ENCODE measurements at regions not wholly inside any gene's neighbourhood (a gene's known extent, or its start where the extent isn't known, plus 50 kb on each side); places are given as distances from the start of the nearest gene placed in this dataset.

DNA sequence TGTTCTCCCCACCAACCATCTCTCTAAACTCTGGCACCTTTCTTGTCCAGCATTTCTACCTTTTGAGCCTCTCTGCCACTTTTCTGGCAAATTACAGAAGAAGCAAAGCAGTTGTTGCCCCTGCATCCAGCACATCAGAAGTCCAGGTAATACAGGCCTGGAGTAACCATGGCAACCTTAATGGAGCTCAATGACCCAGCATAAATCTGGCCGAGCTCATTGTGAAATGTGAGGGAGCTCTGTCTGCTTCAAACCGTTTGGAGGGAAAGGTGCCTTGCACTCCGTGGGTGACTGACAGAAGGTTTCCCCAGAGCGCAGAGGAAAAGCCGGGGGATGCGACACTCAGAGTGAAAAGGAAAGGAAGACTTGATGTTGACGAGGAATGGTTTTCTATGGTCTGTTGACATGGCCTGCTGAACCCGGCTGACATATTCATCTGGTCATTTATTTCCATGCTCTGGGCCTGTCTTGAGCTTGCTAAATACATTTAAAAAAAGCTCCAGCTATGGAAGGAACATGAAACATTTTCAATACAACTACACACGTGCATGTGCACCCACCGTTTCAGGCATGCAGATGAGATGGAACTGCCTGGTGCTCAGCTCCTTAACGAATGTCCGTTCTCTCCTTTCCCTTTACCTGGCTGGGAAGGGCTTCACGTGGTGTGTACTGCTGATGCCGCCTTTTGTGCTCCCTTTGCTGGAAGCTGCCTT is 74.9 kb downstream of the ADRA2A start:
- ATAC-seq (ENCODE audit: low FRiP score in 2 of 2) = no peak
- Histone ChIP-seq H3K9me3 (no peaks in the 10 kb centered on the region), H3K27ac (no peak overlapping the region), H3K4me3 (no peak overlapping the region), H3K4me1 (no peaks in the 10 kb centered on the region), H3K27me3 (no peaks in the 10 kb centered on the region), H3K36me3 (no peaks in the 10 kb centered on the region)
- no peak for DNase-seq
- WGBS, 2 donors = 75 to 76% methylated on average over 14 of the region's 14 CpGs
- TF ChIP-seq, protein P1, sequence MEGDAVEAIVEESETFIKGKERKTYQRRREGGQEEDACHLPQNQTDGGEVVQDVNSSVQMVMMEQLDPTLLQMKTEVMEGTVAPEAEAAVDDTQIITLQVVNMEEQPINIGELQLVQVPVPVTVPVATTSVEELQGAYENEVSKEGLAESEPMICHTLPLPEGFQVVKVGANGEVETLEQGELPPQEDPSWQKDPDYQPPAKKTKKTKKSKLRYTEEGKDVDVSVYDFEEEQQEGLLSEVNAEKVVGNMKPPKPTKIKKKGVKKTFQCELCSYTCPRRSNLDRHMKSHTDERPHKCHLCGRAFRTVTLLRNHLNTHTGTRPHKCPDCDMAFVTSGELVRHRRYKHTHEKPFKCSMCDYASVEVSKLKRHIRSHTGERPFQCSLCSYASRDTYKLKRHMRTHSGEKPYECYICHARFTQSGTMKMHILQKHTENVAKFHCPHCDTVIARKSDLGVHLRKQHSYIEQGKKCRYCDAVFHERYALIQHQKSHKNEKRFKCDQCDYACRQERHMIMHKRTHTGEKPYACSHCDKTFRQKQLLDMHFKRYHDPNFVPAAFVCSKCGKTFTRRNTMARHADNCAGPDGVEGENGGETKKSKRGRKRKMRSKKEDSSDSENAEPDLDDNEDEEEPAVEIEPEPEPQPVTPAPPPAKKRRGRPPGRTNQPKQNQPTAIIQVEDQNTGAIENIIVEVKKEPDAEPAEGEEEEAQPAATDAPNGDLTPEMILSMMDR (IDR thresholded peaks at IDR 0.05) = no peak
- TF ChIP-seq POLR2AphosphoS5 (IDR thresholded peaks at IDR 0.05) (no peak), EP300 (IDR thresholded peaks at IDR 0.05) (no peak)

DNA sequence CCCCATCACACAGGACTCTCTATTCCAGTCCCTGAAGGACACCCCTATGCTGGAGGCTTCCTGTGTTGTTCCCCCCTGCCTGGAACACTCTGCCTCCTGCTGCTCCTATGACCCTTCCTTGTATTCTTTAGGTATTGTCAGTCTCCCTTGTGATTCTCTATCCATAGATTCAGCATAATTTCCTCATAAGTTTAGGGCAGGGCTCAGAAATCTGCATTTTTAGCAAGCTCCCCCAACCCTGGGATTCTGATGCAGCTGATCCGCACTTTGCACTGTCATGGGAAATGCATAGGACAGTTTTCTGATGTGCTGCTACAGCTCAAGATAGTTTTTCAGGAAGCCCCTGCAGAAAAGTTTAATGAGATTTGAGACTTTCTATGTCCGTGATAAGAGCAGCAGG is 79.9 kb downstream of the ADRA2A start:
- no peak for ATAC-seq (ENCODE audit: low FRiP score in 2 of 2)
- WGBS, 2 donors = 75 to 78% methylated on average over 2 of the region's 2 CpGs

GRCh38 chr10:111158595-111158994 is 81.8 kb downstream of the ADRA2A start:
- DNase-seq = no peak
- Histone ChIP-seq H3K9me3 (no peaks in the 10 kb centered on the region), H3K4me1 (no peaks in the 10 kb centered on the region), H3K27me3 (no peaks in the 10 kb centered on the region), H3K4me3 (no peak overlapping the region), H3K27ac (no peak overlapping the region), H3K36me3 (no peaks in the 10 kb centered on the region)
- no peak for ATAC-seq (ENCODE audit: low FRiP score in 2 of 2)
- TF ChIP-seq, protein P1 (IDR thresholded peaks at IDR 0.05) = no peak
- TF ChIP-seq POLR2A (IDR thresholded peaks at IDR 0.05) (no peak), POLR2AphosphoS5 (IDR thresholded peaks at IDR 0.05) (no peak), EP300 (IDR thresholded peaks at IDR 0.05) (no peak)
- WGBS, 2 donors = 60 to 92% methylated on average over 3 of the region's 3 CpGs

More for the DNA sequence above, 79.9 kb downstream of the ADRA2A start:
- DNase-seq = no peak
- TF ChIP-seq POLR2AphosphoS5 (IDR thresholded peaks at IDR 0.05) (no peak), POLR2A (IDR thresholded peaks at IDR 0.05) (no peak), EP300 (IDR thresholded peaks at IDR 0.05) (no peak)
- TF ChIP-seq, protein P1 (IDR thresholded peaks at IDR 0.05) = no peak
- Histone ChIP-seq H3K4me1 (no peaks in the 10 kb centered on the region), H3K4me3 (no peak overlapping the region), H3K27ac (no peak overlapping the region), H3K9me3 (no peaks in the 10 kb centered on the region), H3K36me3 (no peaks in the 10 kb centered on the region), H3K27me3 (no peaks in the 10 kb centered on the region)

- ATAC-seq (ENCODE audit: low FRiP score in 2 of 2) = no peak
- 64 to 67% methylated on average over 7 of the region's 7 CpGs for WGBS, 2 donors
- H3K27ac ChIP-seq = no peak overlapping the region
These were observed 84.5 kb downstream of the ADRA2A start for GRCh38 chr10:111161109-111161874.

More at GRCh38 chr10:111161109-111161874, 84.5 kb downstream of the ADRA2A start:
- TF ChIP-seq, protein P1 (IDR thresholded peaks at IDR 0.05) = no peak
- TF ChIP-seq POLR2A (IDR thresholded peaks at IDR 0.05) = no peak
- TF ChIP-seq EP300 (IDR thresholded peaks at IDR 0.05) = no peak
- TF ChIP-seq POLR2AphosphoS5 (IDR thresholded peaks at IDR 0.05) = no peak
- H3K27me3 ChIP-seq = no peaks in the 10 kb centered on the region
- H3K36me3 ChIP-seq = no peaks in the 10 kb centered on the region
- H3K9me3 ChIP-seq = no peaks in the 10 kb centered on the region
- H3K4me1 ChIP-seq = no peaks in the 10 kb centered on the region
- no peak overlapping the region for H3K4me3 ChIP-seq
- DNase-seq = no peak

Data from upper lobe of left lung (tissue), 6 donors.